SK-N-SH (cell line): ENCODE measurements at regions not wholly inside any gene's neighbourhood (a gene's known extent, or its start where the extent isn't known, plus 50 kb on each side); places are given as distances from the start of the nearest gene placed in this dataset.
"Not testable (repeated sequence)": the region's sequence is repeated elsewhere in the genome, so short reads cannot be mapped to it uniquely, and the experiment has no call there.

Experiments used
- CTCF ChIA-PET: fragments of 300-600, 350-600 bp; formaldehyde crosslinking; extraction: SDS; loops from one replicate; lab custom pipeline; 2021; lab: Yijun Ruan, JAX
- POLR2A ChIA-PET: fragments of 350-600 bp; sonication (Branson Sonifier 250); formaldehyde crosslinking; extraction: SDS; loops from one replicate; lab custom pipeline; 2020; ENCODE audit warnings: antibody characterized with exemption, inconsistent platforms; lab: Yijun Ruan, JAX
- DNase-seq: peaks from one replicate; pipeline ENCODE4 v3.0.0; 2012
- H2AFZ ChIP-seq: fragments of 200-600 bp; sonication (generic); 2 replicates; pipeline ENCODE4 v1.8.1; 2016; ENCODE audit warnings: antibody characterized with exemption, mild to moderate bottlenecking, low read depth
- H3F3A ChIP-seq: fragments of 200-600 bp; sonication (generic); replicated peaks from 2 replicates; pipeline ENCODE3; 2016; ENCODE audit warnings: antibody characterized with exemption, mild to moderate bottlenecking; ENCODE audit not compliant: insufficient read depth
- H3K27ac ChIP-seq, 2 experiments: fragments of 200-500 bp in 1 of 2; fragments of 200-600 bp in 1 of 2; sonication (Bioruptor generic) in 1 of 2; sonication (generic), shearing (Covaris generic) in 1 of 2; 2 replicates each; pipeline versions ENCODE4 v1.5.1 to v1.6.1; 2014 to 2016; ENCODE audit warnings: low read depth in 2 of 2, inconsistent platforms in 1 of 2, low read length in 1 of 2, mild to moderate bottlenecking in 1 of 2, mixed read lengths in 1 of 2
- H3K27me3 ChIP-seq: fragments of 200-600 bp; sonication (generic), shearing (Covaris generic); 2 replicates; pipeline ENCODE4 v1.6.1; 2016; ENCODE audit warnings: mixed run types; ENCODE audit not compliant: insufficient read depth
- H3K36me3 ChIP-seq, 2 experiments: fragments of 200-500 bp in 1 of 2; fragments of 200-600 bp in 1 of 2; sonication (Bioruptor generic) in 1 of 2; sonication (generic) in 1 of 2; replicated peaks in 1 of 2; 2 replicates each; pipeline versions ENCODE3 to v1.5.1; 2014 to 2016; ENCODE audit warnings: low read length in 1 of 2, mild to moderate bottlenecking in 1 of 2; ENCODE audit not compliant: insufficient read depth in 2 of 2, control insufficient read depth in 1 of 2
- H3K4me1 ChIP-seq, 2 experiments: fragments of 200-500 bp in 1 of 2; fragments of 200-600 bp in 1 of 2; sonication (Bioruptor generic) in 1 of 2; sonication (generic), shearing (Covaris generic) in 1 of 2; 2 replicates each; pipeline versions ENCODE4 v1.5.1 to v1.6.1; 2014 to 2016; ENCODE audit warnings: low read depth in 1 of 2, low read length in 1 of 2, mixed run types in 1 of 2; ENCODE audit not compliant: insufficient read depth in 2 of 2, control insufficient read depth in 1 of 2
- H3K4me2 ChIP-seq: fragments of 200-600 bp; sonication (generic), shearing (Covaris generic); 2 replicates; pipeline ENCODE4 v1.6.1; 2017; ENCODE audit warnings: mixed run types
- H3K4me3 ChIP-seq, 2 experiments: fragments of 200-500 bp in 1 of 2; fragments of 200-600 bp in 1 of 2; sonication (Bioruptor generic) in 1 of 2; sonication (generic), shearing (Covaris generic) in 1 of 2; 2 replicates each; pipeline versions ENCODE4 v1.5.1 to v1.8.1; 2014 to 2016; ENCODE audit warnings: low read depth in 2 of 2, inconsistent platforms in 1 of 2, low read length in 1 of 2, mild to moderate bottlenecking in 1 of 2, mixed read lengths in 1 of 2, moderate library complexity in 1 of 2
- H3K79me2 ChIP-seq: fragments of 200-600 bp; sonication (generic); 2 replicates; pipeline ENCODE4 v1.8.1; 2017; ENCODE audit warnings: mild to moderate bottlenecking; ENCODE audit not compliant: insufficient read depth
- H3K9ac ChIP-seq: fragments of 200-600 bp; sonication (generic); 2 replicates; pipeline ENCODE4 v1.6.1; 2017; ENCODE audit warnings: mixed run types
- H3K9me2 ChIP-seq: fragments of 200-600 bp; sonication (generic); 2 replicates; pipeline ENCODE4 v1.6.1; 2017; ENCODE audit warnings: mixed run types
- H3K9me3 ChIP-seq: fragments of 200-600 bp; sonication (generic); 2 replicates; pipeline ENCODE4 v1.6.1; 2017; ENCODE audit warnings: mixed run types, mild to moderate bottlenecking, moderate library complexity
- H4K20me1 ChIP-seq: fragments of 200-600 bp; sonication (generic); 2 replicates; pipeline ENCODE4 v1.6.1; 2017; ENCODE audit warnings: mild to moderate bottlenecking, mixed run types; ENCODE audit not compliant: insufficient read depth
- FOSL2 ChIP-seq: IDR thresholded peaks from 2 replicates; pipeline ENCODE4 v1.4.0; 2012; ENCODE audit warnings: low read depth, mild to moderate bottlenecking, moderate library complexity, borderline replicate concordance
- SMC3 ChIP-seq: IDR thresholded peaks from 2 replicates; pipeline ENCODE4 v1.6.1; 2012; ENCODE audit warnings: low read depth, low read length, improper control_type of control experiment
- TEAD4 ChIP-seq: IDR thresholded peaks from 2 replicates; pipeline ENCODE4 v1.4.0; 2012; ENCODE audit warnings: mild to moderate bottlenecking, borderline replicate concordance; ENCODE audit not compliant: insufficient read depth
- WGBS: methylation state at CpG from one replicate; pipeline ENCODE4 v1.1.6; 2017; ENCODE audit warnings: low lambda C conversion rate; 5-methylcytosine and 5-hydroxymethylcytosine counted together
- TF ChIP-seq, protein P1 (sequence below): fragments of 200-600 bp; sonication (generic); IDR thresholded peaks from 2 replicates; pipeline ENCODE4 v1.6.1; 2017; ENCODE audit warnings: antibody characterized with exemption, mild to moderate bottlenecking, moderate library complexity

DNA sequence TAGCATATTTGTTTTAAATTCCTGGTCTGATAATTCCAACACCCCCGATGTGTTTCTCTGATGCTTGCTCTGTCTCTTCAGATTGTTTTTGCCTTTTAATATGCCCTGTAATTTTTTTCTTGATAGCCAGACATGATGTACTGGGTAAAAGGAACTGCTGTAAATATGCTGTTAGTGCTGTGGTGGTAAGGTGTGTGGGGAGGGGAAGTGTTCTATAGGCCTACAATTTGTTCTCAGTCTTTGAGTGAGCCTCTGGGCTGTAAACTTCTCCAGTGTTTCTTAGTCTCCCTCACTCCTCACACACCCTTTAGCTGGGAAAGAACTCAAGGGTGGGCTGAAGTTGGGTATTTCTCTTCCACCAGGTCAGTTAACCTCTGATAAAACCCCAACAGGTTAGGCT is 147.0 kb upstream of the OR4E1 start (continued):
- TF ChIP-seq SMC3 = no peak

DNA sequence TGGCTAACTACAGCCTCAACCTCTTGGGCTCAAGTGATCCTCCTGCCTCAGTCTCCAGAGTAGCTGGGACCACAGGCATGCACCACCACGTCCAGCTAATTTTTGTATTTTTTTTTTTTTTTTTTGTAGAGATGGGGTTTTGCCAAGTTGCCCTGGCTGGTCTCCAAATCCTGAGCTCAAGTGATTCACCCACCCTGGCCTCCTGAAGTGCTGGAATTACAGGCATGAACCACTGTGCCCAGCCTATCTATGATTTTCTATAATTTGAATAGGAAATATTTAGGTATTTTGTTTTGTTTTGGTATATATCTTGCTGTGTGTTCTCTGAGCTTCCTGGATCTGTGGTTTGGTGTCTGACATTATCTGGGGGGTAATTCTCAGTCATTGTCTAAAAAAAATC is 146.3 kb upstream of the OR4E1 start:
- H3K4me1 ChIP-seq, H3K4me3 ChIP-seq, H2AFZ ChIP-seq, H3K9me3 ChIP-seq, CTCF ChIA-PET, H3K4me2 ChIP-seq, H3K27me3 ChIP-seq, H4K20me1 ChIP-seq, DNase-seq, H3K9ac ChIP-seq, H3K9me2 ChIP-seq, H3K79me2 ChIP-seq, H3F3A ChIP-seq, POLR2A ChIA-PET, H3K27ac ChIP-seq, H3K36me3 ChIP-seq: not testable (repeated sequence)
- WGBS = 0% methylated on average over 1 of the region's 1 CpG

DNA sequence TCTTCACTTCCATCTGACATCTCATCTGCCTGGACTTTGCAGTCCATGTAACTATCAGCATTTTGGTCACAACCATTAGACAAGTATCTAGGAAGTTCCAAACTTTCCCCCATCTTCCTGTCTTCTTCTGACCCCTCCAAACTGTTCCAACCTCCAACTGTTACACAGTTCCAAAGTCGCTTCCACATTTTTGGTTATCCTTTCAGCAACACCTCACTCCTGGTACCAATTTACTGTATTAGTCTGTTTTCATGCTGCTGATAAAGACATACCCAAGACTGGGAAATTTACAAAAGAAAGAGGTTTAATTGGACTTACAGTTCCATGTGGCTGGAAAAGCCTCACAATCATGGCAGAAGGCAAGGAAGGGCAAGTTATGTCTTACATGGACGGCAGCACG is 143.4 kb upstream of the OR4E1 start:
- DNase-seq, H4K20me1 ChIP-seq, H3K4me3 ChIP-seq, H3K4me1 ChIP-seq, H3K9me2 ChIP-seq, H3K36me3 ChIP-seq, H2AFZ ChIP-seq, CTCF ChIA-PET, H3F3A ChIP-seq, H3K27ac ChIP-seq, POLR2A ChIA-PET, H3K9ac ChIP-seq, H3K27me3 ChIP-seq, H3K4me2 ChIP-seq, H3K9me3 ChIP-seq, H3K79me2 ChIP-seq: not testable (repeated sequence)
- 12% methylated on average over 3 of the region's 3 CpGs for WGBS

DNA sequence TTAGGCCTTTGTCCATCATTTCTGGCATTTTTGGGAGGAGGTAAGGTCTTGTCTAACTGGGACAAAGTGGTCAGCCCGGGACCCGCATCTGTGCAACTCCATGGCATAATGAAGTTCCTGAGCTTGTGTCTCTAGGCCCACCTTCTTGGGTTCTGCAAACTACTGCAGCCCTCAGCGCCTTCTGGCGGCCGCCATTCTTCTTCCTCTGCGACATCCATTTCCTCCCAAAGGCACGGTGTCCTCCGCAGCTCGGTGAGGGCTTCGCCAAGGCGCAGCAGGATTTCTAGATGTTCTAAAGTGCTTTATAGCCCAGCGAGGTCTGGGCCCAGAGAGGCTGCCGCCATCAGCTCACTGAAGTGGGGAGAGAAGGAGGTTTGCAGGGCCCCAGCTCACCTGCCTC is 134.4 kb upstream of the OR4E1 start:
- ChIA-PET CTCF (no interaction called here), POLR2A (no interaction called here)
- Histone ChIP-seq H3K9me3 (no peaks in the 10 kb centered on the region), H3F3A (no peaks in the 10 kb centered on the region), H3K4me3 (no peak overlapping the region), H3K4me1 (no peaks in the 10 kb centered on the region), H3K27me3 (peaks cover 14% of the 10 kb centered on the region; the same call in 1 of the 2 replicates), H3K4me2 (no peak overlapping the region), H4K20me1 (no peaks in the 10 kb centered on the region), H2AFZ (no peak overlapping the region), H3K9me2 (no peaks in the 10 kb centered on the region), H3K27ac (no peak overlapping the region), H3K9ac (no peak overlapping the region), H3K79me2 (no peaks in the 10 kb centered on the region), H3K36me3 (no peaks in the 10 kb centered on the region)
- TF ChIP-seq, protein P1, sequence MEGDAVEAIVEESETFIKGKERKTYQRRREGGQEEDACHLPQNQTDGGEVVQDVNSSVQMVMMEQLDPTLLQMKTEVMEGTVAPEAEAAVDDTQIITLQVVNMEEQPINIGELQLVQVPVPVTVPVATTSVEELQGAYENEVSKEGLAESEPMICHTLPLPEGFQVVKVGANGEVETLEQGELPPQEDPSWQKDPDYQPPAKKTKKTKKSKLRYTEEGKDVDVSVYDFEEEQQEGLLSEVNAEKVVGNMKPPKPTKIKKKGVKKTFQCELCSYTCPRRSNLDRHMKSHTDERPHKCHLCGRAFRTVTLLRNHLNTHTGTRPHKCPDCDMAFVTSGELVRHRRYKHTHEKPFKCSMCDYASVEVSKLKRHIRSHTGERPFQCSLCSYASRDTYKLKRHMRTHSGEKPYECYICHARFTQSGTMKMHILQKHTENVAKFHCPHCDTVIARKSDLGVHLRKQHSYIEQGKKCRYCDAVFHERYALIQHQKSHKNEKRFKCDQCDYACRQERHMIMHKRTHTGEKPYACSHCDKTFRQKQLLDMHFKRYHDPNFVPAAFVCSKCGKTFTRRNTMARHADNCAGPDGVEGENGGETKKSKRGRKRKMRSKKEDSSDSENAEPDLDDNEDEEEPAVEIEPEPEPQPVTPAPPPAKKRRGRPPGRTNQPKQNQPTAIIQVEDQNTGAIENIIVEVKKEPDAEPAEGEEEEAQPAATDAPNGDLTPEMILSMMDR = no peak
- TF ChIP-seq FOSL2 = no peak
- TF ChIP-seq TEAD4 = no peak
- no peak for DNase-seq
- WGBS = 6% methylated on average over 12 of the region's 13 CpGs
